NT2/D1 (cell line): ENCODE measurements at regions not wholly inside any gene's neighbourhood (a gene's known extent, or its start where the extent isn't known, plus 50 kb on each side); places are given as distances from the start of the nearest gene placed in this dataset.

ENCODE experiments used
- DNase-seq: peaks from one replicate; pipeline ENCODE4 v3.0.0-alpha.2; 2011; ENCODE audit warnings: low read depth, low spot score
- H3K27me3 ChIP-seq: 2 replicates; pipeline ENCODE4 v1.6.0; 2011; ENCODE audit warnings: mild to moderate bottlenecking; ENCODE audit not compliant: insufficient read length, insufficient read depth
- H3K36me3 ChIP-seq: 2 replicates; pipeline ENCODE4 v1.6.1; 2011; ENCODE audit warnings: mild to moderate bottlenecking, low read length, mixed read lengths; ENCODE audit not compliant: insufficient read depth, insufficient read length
- H3K4me1 ChIP-seq: 2 replicates; pipeline ENCODE4 v1.5.1; 2011; ENCODE audit not compliant: insufficient read depth, insufficient read length
- H3K4me3 ChIP-seq: 2 replicates; pipeline ENCODE4 v1.5.1; 2011; ENCODE audit warnings: low read depth; ENCODE audit not compliant: insufficient read length
- H3K9ac ChIP-seq: 2 replicates; pipeline ENCODE4 v1.6.0; 2011; ENCODE audit warnings: low read depth; ENCODE audit not compliant: insufficient read length
- H3K9me3 ChIP-seq: 2 replicates; pipeline ENCODE4 v1.5.1; 2011; ENCODE audit warnings: mild to moderate bottlenecking, low read length; ENCODE audit not compliant: insufficient read depth
- SUZ12 ChIP-seq: IDR thresholded peaks from 2 replicates; pipeline ENCODE4 v1.6.1; 2011; ENCODE audit not compliant: insufficient read length, insufficient read depth; ENCODE audit errors: extremely low read depth
- YY1 ChIP-seq: IDR thresholded peaks from 2 replicates; pipeline ENCODE4 v1.6.1; 2011; ENCODE audit not compliant: insufficient read length, insufficient read depth
- ZNF274 ChIP-seq: IDR thresholded peaks from 2 replicates; pipeline ENCODE4 v1.6.1; 2011; ENCODE audit warnings: mild to moderate bottlenecking, low read depth, low read length

- TF ChIP-seq SUZ12 (no peak), ZNF274 (no peak), YY1 (no peak)
- H3K9ac ChIP-seq, result no peak overlapping the region
- no peaks in the 10 kb centered on the region for H3K4me1 ChIP-seq
- no peaks in the 10 kb centered on the region for H3K27me3 ChIP-seq
- DNase-seq, result no peak
- no peaks in the 10 kb centered on the region for H3K36me3 ChIP-seq
- H3K9me3 ChIP-seq, result no peaks in the 10 kb centered on the region
- no peak overlapping the region for H3K4me3 ChIP-seq
Measured at GRCh38 chr15:35728219-35728940, 182.4 kb upstream of the DPH6 start.

GRCh38 chr15:35736150-35736549, 190.2 kb upstream of the DPH6 start:
- Histone ChIP-seq H3K4me3 (no peak overlapping the region), H3K9me3 (peaks cover 4% of the 10 kb centered on the region; the same call in 1 of the 2 replicates), H3K4me1 (no peaks in the 10 kb centered on the region), H3K9ac (no peak overlapping the region), H3K27me3 (no peaks in the 10 kb centered on the region), H3K36me3 (no peaks in the 10 kb centered on the region)
- TF ChIP-seq ZNF274, result no peak
- no peak for TF ChIP-seq SUZ12
- no peak for TF ChIP-seq YY1
- no peak for DNase-seq

DNA sequence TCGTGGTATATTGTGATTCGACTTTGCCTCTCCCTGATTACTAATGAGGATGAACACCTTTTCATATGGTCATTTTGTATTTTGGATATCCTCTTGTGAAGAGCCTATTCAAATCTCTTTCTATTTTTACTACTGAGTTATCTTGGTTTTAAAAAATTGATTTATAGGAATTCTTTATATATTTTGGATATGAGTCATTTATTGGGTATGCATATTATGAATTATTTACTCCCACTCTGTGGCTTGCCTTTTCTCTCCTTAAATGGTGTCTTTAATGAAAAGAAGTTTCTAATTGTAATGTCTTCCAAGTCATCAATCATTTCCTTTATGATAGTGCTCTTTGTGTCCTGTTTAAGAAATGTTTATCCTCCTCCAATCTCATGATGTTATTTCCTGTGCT, 191.5 kb upstream of the DPH6 start:
- Histone ChIP-seq H3K4me1 (no peaks in the 10 kb centered on the region), H3K9me3 (peaks cover 4% of the 10 kb centered on the region; the same call in 1 of the 2 replicates), H3K9ac (no peak overlapping the region), H3K4me3 (no peak overlapping the region), H3K27me3 (no peaks in the 10 kb centered on the region), H3K36me3 (no peaks in the 10 kb centered on the region)
- no peak for TF ChIP-seq SUZ12
- TF ChIP-seq YY1, result no peak
- no peak for TF ChIP-seq ZNF274
- DNase-seq, result no peak

GRCh38 chr15:35738370-35738769, 192.4 kb upstream of the DPH6 start:
- peak; percentile 27 for DNase-seq
- Histone ChIP-seq H3K36me3 (no peaks in the 10 kb centered on the region), H3K4me3 (no peak overlapping the region), H3K27me3 (no peaks in the 10 kb centered on the region), H3K9ac (no peak overlapping the region), H3K9me3 (peaks cover 4% of the 10 kb centered on the region; the same call in 1 of the 2 replicates), H3K4me1 (no peaks in the 10 kb centered on the region)
- TF ChIP-seq YY1 (no peak), SUZ12 (no peak), ZNF274 (no peak)

DNA sequence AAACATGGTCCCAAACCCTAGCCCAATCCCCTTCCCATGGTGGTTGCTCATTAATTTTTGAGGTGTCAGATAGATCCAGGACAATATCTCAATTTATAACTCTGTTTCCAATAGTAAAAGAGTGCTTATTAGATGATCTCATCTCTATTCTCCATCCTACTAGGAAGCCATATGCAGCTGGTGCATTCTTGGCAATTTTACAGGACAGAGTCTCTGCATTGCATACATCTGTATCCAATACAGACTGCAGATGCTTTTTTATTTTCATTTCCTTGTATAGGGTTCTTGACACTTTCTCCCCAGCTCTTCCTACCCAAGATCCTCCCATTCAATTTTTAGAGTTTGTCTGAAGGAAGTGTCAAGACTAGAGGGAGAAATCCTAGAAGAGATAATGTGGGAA, 194.8 kb upstream of the DPH6 start:
- no peak for DNase-seq
- no peaks in the 10 kb centered on the region for H3K27me3 ChIP-seq
- no peak overlapping the region for H3K9ac ChIP-seq
- H3K36me3 ChIP-seq, result no peaks in the 10 kb centered on the region
- H3K9me3 ChIP-seq, result peaks cover 4% of the 10 kb centered on the region; the same call in 1 of the 2 replicates
- no peaks in the 10 kb centered on the region for H3K4me1 ChIP-seq
- H3K4me3 ChIP-seq, result no peak overlapping the region
- TF ChIP-seq YY1, result no peak
- no peak for TF ChIP-seq SUZ12
- no peak for TF ChIP-seq ZNF274

GRCh38 chr15:35741395-35741794, 195.4 kb upstream of the DPH6 start:
- H3K4me1 ChIP-seq, result no peaks in the 10 kb centered on the region
- TF ChIP-seq YY1 (no peak), ZNF274 (no peak), SUZ12 (no peak)
- H3K9me3 ChIP-seq, result peaks cover 4% of the 10 kb centered on the region; the same call in 1 of the 2 replicates
- H3K36me3 ChIP-seq, result no peaks in the 10 kb centered on the region
- no peak for DNase-seq
- H3K4me3 ChIP-seq, result no peak overlapping the region
- H3K27me3 ChIP-seq, result no peaks in the 10 kb centered on the region
- H3K9ac ChIP-seq, result no peak overlapping the region

GRCh38 chr15:35741881-35742280, 195.9 kb upstream of the DPH6 start:
- Histone ChIP-seq H3K9me3 (peaks cover 4% of the 10 kb centered on the region; the same call in 1 of the 2 replicates), H3K36me3 (no peaks in the 10 kb centered on the region), H3K4me1 (no peaks in the 10 kb centered on the region), H3K4me3 (no peak overlapping the region), H3K27me3 (no peaks in the 10 kb centered on the region), H3K9ac (no peak overlapping the region)
- DNase-seq, result no peak
- no peak for TF ChIP-seq SUZ12
- no peak for TF ChIP-seq YY1
- no peak for TF ChIP-seq ZNF274
